Sigmoid colon (tissue), 6 donors: ENCODE measurements at regions not wholly inside any gene's neighbourhood (a gene's known extent, or its start where the extent isn't known, plus 50 kb on each side); places are given as distances from the start of the nearest gene placed in this dataset.

Experiments
- DNase-seq: peaks from one replicate; pipeline ENCODE4 v3.0.0-alpha.2; 2019
- H3K27ac ChIP-seq, 4 donors: fragments of 200-600 bp; sonication (generic); one replicate each; pipeline ENCODE4 v1.5.1; 2016 to 2019; ENCODE audit warnings: mild to moderate bottlenecking in 1 of 4
- H3K27me3 ChIP-seq, 3 donors: fragments of 200-600 bp; sonication (generic); one replicate each; pipeline ENCODE4 v1.5.1; 2019; ENCODE audit warnings: mild to moderate bottlenecking in 1 of 3
- H3K36me3 ChIP-seq, 4 donors: fragments of 200-600 bp; sonication (generic); one replicate each; pipeline ENCODE4 v1.5.1; 2016 to 2019
- H3K4me1 ChIP-seq, 4 donors: fragments of 200-600 bp; sonication (generic); one replicate each; pipeline ENCODE4 v1.5.1; 2017 to 2019
- H3K4me3 ChIP-seq, 4 donors: fragments of 200-600 bp; sonication (generic); one replicate each; pipeline ENCODE4 v1.5.1; 2017 to 2019; ENCODE audit warnings: mild to moderate bottlenecking in 2 of 4, moderate library complexity in 1 of 4
- H3K9me3 ChIP-seq, 4 donors: fragments of 200-600 bp in 3 of 4; sonication (generic) in 3 of 4; one replicate each; pipeline versions ENCODE4 v1.5.1 to v1.6.1; 2013 to 2019
- EP300 ChIP-seq, 4 donors: sonication (generic); formaldehyde crosslinking; IDR thresholded peaks; one replicate each; pipeline ENCODE4 v1.6.1; 2017; ENCODE audit warnings: antibody characterized with exemption in 4 of 4
- POLR2A ChIP-seq, 2 donors: fragments of 450-650 bp; IDR thresholded peaks; one replicate each; pipeline ENCODE4 v1.6.1; 2016; ENCODE audit warnings: antibody characterized with exemption in 2 of 2, mild to moderate bottlenecking in 2 of 2, moderate library complexity in 2 of 2
- POLR2AphosphoS5 ChIP-seq, 4 donors: sonication (generic); formaldehyde crosslinking; IDR thresholded peaks; one replicate each; pipeline ENCODE4 v1.6.1; 2017; ENCODE audit warnings: antibody characterized with exemption in 4 of 4
- WGBS, 2 donors: extraction: QIAGEN DNeasy Blood & Tissue Kit; methylation state at CpG; one replicate each; pipeline ENCODE4 v1.1.7; 2013; 5-methylcytosine and 5-hydroxymethylcytosine counted together
- intact Hi-C: fragments of 100-400 bp; cut with DNase I; formaldehyde crosslinking; loops from one replicate; pipeline ENCODE4 v1.15.1; 2023
- TF ChIP-seq, protein P1 (sequence below), 4 experiments: fragments of 450-650 bp in 3 of 4; fragments of 200-600 bp in 1 of 4; IDR thresholded peaks; one replicate each; pipeline ENCODE4 v1.5.1; 2016 to 2019; ENCODE audit warnings: antibody characterized with exemption in 4 of 4, mild to moderate bottlenecking in 3 of 4, moderate library complexity in 2 of 4
- donor health status: healthy with polysubstance abuse.
- donor health status: healthy.

DNA sequence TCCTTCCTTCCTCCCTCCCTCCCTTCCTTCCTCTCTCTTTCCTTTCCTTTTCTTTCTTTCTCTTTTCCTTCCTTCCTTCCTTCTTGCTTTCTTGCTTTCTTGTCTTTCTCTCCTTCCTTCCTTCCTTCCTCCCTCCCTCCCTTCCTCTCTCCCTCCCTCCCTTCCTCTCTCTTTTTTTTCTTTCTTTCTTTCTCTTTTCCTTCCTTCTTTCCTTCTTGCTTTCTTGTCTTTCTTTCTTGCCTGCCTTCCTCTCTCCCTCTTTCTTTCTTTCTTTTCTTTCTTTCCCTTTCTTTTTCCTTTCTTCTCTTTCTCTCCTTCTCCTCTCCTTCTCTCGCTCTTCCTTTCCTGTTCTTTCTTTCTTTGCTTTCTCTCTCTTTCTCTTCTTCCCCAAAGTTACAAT lies 728.4 kb upstream of the ADAMTS5 start:
- peaks cover 0 to 9% (median 3%) of the 10 kb centered on the region in 4 donors for H3K4me1 ChIP-seq
- TF ChIP-seq, protein P1, sequence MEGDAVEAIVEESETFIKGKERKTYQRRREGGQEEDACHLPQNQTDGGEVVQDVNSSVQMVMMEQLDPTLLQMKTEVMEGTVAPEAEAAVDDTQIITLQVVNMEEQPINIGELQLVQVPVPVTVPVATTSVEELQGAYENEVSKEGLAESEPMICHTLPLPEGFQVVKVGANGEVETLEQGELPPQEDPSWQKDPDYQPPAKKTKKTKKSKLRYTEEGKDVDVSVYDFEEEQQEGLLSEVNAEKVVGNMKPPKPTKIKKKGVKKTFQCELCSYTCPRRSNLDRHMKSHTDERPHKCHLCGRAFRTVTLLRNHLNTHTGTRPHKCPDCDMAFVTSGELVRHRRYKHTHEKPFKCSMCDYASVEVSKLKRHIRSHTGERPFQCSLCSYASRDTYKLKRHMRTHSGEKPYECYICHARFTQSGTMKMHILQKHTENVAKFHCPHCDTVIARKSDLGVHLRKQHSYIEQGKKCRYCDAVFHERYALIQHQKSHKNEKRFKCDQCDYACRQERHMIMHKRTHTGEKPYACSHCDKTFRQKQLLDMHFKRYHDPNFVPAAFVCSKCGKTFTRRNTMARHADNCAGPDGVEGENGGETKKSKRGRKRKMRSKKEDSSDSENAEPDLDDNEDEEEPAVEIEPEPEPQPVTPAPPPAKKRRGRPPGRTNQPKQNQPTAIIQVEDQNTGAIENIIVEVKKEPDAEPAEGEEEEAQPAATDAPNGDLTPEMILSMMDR (IDR thresholded peaks at IDR 0.05) = no peak
- TF ChIP-seq EP300 (IDR thresholded peaks at IDR 0.05) (no peak), POLR2AphosphoS5 (IDR thresholded peaks at IDR 0.05) (no peak), POLR2A (IDR thresholded peaks at IDR 0.05) (no peak)
- intact Hi-C loops = no loop called here
- no peaks in the 10 kb centered on the region for H3K9me3 ChIP-seq
- H3K27ac ChIP-seq = no peak overlapping the region
- WGBS, 2 donors = 91 to 92% methylated on average over 1 of the region's 1 CpG
- H3K27me3 ChIP-seq = no peaks in the 10 kb centered on the region
- DNase-seq = no peak
- H3K36me3 ChIP-seq = no peaks in the 10 kb centered on the region
- no peak overlapping the region for H3K4me3 ChIP-seq

DNA sequence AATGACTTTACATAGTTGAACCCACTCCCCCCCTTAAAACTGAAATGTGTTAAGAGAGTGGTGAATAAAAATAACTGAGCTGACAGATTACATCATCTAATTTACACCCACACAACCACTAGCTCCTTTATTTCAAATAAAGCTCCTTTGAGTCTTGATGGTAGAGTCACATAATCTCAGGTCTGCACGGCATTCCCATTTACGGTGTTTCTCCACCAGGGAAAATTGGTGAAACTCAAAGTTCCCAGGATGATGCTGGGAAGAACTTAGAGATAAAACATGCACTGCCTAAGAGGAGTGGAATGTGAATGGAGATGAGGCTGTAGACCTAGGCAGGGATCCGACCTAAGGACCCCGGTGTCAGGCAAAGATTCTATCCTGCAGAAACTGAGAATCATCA lies 727.8 kb upstream of the ADAMTS5 start:
- Histone ChIP-seq H3K36me3 (no peaks in the 10 kb centered on the region), H3K27ac (no peak overlapping the region), H3K27me3 (no peaks in the 10 kb centered on the region), H3K4me1 (peaks cover 0 to 9% (median 3%) of the 10 kb centered on the region in 4 donors), H3K4me3 (no peak overlapping the region), H3K9me3 (no peaks in the 10 kb centered on the region)
- intact Hi-C loops = no loop called here
- no peak for TF ChIP-seq POLR2AphosphoS5 (IDR thresholded peaks at IDR 0.05)
- TF ChIP-seq, protein P1 (IDR thresholded peaks at IDR 0.05) = no peak
- no peak for TF ChIP-seq EP300 (IDR thresholded peaks at IDR 0.05)
- no peak for DNase-seq
- 73 to 80% methylated on average over 4 of the region's 4 CpGs for WGBS, 2 donors

DNA sequence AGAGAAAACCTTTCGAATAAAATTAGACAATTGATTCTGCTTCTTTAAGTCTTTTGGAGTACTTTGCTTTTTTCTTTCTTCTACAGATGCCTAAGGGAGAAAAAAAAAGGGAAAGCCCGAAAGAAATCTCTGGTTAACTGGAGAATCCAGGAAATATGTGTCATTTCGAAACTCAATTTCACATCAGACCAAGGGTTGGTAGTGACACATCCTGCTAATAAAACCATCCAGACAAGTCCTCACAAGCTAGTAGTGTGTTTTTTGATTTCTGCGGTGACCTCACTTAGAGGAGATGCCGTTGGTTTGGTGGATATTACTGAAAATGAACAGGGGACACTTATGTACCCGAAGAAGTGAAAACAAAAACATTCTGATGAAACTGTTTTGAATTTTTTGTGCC lies 726.5 kb upstream of the ADAMTS5 start:
- no peak for DNase-seq
- Histone ChIP-seq H3K9me3 (peaks cover 0 to 5% (median 0%) of the 10 kb centered on the region in 4 donors), H3K36me3 (no peaks in the 10 kb centered on the region), H3K4me3 (no peak overlapping the region), H3K27ac (no peak overlapping the region), H3K4me1 (peaks cover 0 to 9% (median 3%) of the 10 kb centered on the region in 4 donors), H3K27me3 (no peaks in the 10 kb centered on the region)
- 83 to 86% methylated on average over 6 of the region's 6 CpGs for WGBS, 2 donors
- intact Hi-C loops = no loop called here
- TF ChIP-seq, protein P1 (IDR thresholded peaks at IDR 0.05) = no peak
- TF ChIP-seq POLR2A (IDR thresholded peaks at IDR 0.05) (no peak), EP300 (IDR thresholded peaks at IDR 0.05) (no peak), POLR2AphosphoS5 (IDR thresholded peaks at IDR 0.05) (no peak)

DNA sequence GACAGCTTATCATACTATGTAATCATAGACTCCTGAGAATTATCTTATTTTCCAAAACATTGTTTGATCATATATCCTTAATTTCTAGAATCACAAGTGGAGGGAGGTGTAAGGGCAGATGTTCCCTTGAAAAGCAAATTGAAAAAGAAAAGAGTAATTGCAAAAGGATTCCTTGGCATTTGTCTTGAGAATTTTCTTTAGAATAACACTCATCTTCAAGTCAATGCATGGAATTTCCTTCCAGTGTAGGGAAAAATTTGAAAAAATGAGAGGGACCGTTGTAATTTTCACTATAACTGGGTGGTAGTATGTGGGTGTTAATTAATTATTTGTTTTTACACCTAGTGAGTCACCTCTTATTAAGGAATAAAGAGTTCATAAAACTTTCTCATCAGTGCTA lies 724.6 kb upstream of the ADAMTS5 start:
- peaks cover 0 to 9% (median 3%) of the 10 kb centered on the region in 4 donors for H3K4me1 ChIP-seq
- H3K9me3 ChIP-seq = peaks cover 0 to 5% (median 0%) of the 10 kb centered on the region in 4 donors
- H3K36me3 ChIP-seq = no peaks in the 10 kb centered on the region
- H3K4me3 ChIP-seq = no peak overlapping the region
- intact Hi-C loops = no loop called here
- WGBS, 2 donors = 0 to 33% methylated on average over 1 of the region's 1 CpG
- no peak for DNase-seq
- H3K27ac ChIP-seq = no peak overlapping the region
- no peak for TF ChIP-seq POLR2AphosphoS5 (IDR thresholded peaks at IDR 0.05)
- no peak for TF ChIP-seq EP300 (IDR thresholded peaks at IDR 0.05)
- TF ChIP-seq, protein P1 (IDR thresholded peaks at IDR 0.05) = no peak
- TF ChIP-seq POLR2A (IDR thresholded peaks at IDR 0.05) = no peak
- H3K27me3 ChIP-seq = no peaks in the 10 kb centered on the region

DNA sequence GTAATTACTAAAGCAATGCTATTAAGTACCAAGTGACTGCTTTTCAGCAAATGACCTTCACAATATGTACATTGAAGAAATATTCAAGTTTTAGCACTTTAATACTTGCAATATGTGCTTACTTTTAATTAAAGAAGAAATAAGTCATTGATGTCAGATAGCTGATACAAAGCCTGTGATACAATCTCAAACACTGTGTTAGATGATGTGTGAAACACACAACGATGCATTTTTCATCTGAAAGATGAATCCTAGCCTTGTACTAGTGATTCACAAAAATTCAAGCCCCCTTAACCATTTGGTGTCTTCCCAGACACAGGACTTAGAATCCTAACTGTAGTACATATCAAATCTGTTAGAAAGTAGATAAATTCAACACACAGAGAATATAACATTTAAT lies 724.1 kb upstream of the ADAMTS5 start:
- Histone ChIP-seq H3K4me3 (no peak overlapping the region), H3K36me3 (no peaks in the 10 kb centered on the region), H3K27me3 (no peaks in the 10 kb centered on the region), H3K4me1 (peaks cover 0 to 9% (median 3%) of the 10 kb centered on the region in 4 donors), H3K9me3 (peaks cover 0 to 5% (median 0%) of the 10 kb centered on the region in 4 donors), H3K27ac (no peak overlapping the region)
- TF ChIP-seq POLR2AphosphoS5 (IDR thresholded peaks at IDR 0.05) (no peak), EP300 (IDR thresholded peaks at IDR 0.05) (no peak), POLR2A (IDR thresholded peaks at IDR 0.05) (no peak)
- TF ChIP-seq, protein P1 (IDR thresholded peaks at IDR 0.05) = no peak
- DNase-seq = no peak
- WGBS, 2 donors = 40 to 58% methylated on average over 1 of the region's 1 CpG
- intact Hi-C loops = no loop called here
